ENCODE measurements at regions not wholly inside any gene's neighbourhood (a gene's known extent, or its start where the extent isn't known, plus 50 kb on each side); places are given as distances from the start of the nearest gene placed in this dataset.

DNA sequence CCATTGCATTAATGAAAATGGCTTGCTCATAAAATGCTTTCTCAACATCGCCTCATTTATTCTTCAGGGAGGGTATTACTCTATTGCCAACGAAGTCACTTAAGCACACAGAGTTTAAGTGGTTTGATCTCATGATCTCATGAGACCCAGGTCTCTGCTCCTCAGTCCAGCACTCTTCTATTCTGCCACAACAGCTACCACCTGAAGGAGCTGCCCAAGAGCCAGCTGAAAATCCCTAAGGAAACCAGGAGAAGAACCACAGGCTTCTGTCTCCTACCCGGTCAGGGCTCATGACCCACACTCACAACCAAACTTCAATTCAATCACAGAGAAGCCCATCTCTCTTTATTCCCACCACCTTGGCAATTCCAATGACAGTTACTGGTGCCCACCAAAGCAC is 85.5 kb upstream of the GPM6B start:
- H3K9me3 ChIP-seq (ENCODE audit: control insufficient read depth, insufficient read depth, low read length), result no peaks in the 10 kb centered on the region
- no peaks in the 10 kb centered on the region for H3K79me2 ChIP-seq (ENCODE audit: control insufficient read depth, low read length)
- TF ChIP-seq EZH2phosphoT487 (IDR thresholded peaks at IDR 0.05; ENCODE audit: borderline replicate concordance, low read length), result no peak
- TF ChIP-seq, protein P1, sequence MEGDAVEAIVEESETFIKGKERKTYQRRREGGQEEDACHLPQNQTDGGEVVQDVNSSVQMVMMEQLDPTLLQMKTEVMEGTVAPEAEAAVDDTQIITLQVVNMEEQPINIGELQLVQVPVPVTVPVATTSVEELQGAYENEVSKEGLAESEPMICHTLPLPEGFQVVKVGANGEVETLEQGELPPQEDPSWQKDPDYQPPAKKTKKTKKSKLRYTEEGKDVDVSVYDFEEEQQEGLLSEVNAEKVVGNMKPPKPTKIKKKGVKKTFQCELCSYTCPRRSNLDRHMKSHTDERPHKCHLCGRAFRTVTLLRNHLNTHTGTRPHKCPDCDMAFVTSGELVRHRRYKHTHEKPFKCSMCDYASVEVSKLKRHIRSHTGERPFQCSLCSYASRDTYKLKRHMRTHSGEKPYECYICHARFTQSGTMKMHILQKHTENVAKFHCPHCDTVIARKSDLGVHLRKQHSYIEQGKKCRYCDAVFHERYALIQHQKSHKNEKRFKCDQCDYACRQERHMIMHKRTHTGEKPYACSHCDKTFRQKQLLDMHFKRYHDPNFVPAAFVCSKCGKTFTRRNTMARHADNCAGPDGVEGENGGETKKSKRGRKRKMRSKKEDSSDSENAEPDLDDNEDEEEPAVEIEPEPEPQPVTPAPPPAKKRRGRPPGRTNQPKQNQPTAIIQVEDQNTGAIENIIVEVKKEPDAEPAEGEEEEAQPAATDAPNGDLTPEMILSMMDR (IDR thresholded peaks at IDR 0.05; ENCODE audit: low read depth, low read length, poor library complexity, severe bottlenecking), result no peak
- H3K36me3 ChIP-seq (ENCODE audit: control insufficient read depth, low read length), result no peaks in the 10 kb centered on the region
- no peaks in the 10 kb centered on the region for H3F3A ChIP-seq (ENCODE audit: control insufficient read depth, insufficient read depth)
- no peaks in the 10 kb centered on the region for H4K20me1 ChIP-seq (ENCODE audit: control insufficient read depth, insufficient read depth, low read depth, low read length)
- H3K4me2 ChIP-seq (ENCODE audit: low read length), result no peak overlapping the region
- H3K27me3 ChIP-seq (ENCODE audit: control insufficient read depth, low read length), result no peaks in the 10 kb centered on the region
- no peak overlapping the region for H3K27ac ChIP-seq (ENCODE audit: low read depth, low read length)
- no peak overlapping the region for H3K4me3 ChIP-seq (ENCODE audit: low read length)
- H3K9me2 ChIP-seq (replicated peaks; ENCODE audit: control insufficient read depth, low read length), result no peaks in the 10 kb centered on the region
- no peaks in the 10 kb centered on the region for H3K4me1 ChIP-seq (ENCODE audit: control insufficient read depth, low read length)

GRCh38 chrX:13901354-13901753 is 84.5 kb upstream of the GPM6B start:
- Histone ChIP-seq H4K20me1 (ENCODE audit: control insufficient read depth, insufficient read depth, low read depth, low read length) (no peaks in the 10 kb centered on the region), H3F3A (ENCODE audit: control insufficient read depth, insufficient read depth) (no peaks in the 10 kb centered on the region), H3K79me2 (ENCODE audit: control insufficient read depth, low read length) (no peaks in the 10 kb centered on the region), H3K4me3 (ENCODE audit: low read length) (no peak overlapping the region), H3K27me3 (ENCODE audit: control insufficient read depth, low read length) (no peaks in the 10 kb centered on the region), H3K36me3 (ENCODE audit: control insufficient read depth, low read length) (no peaks in the 10 kb centered on the region), H3K27ac (ENCODE audit: low read depth, low read length) (no peak overlapping the region), H3K9me2 (replicated peaks; ENCODE audit: control insufficient read depth, low read length) (no peaks in the 10 kb centered on the region), H3K9me3 (ENCODE audit: control insufficient read depth, insufficient read depth, low read length) (no peaks in the 10 kb centered on the region), H3K4me2 (ENCODE audit: low read length) (no peak overlapping the region), H3K4me1 (ENCODE audit: control insufficient read depth, low read length) (no peaks in the 10 kb centered on the region)
- no peak for TF ChIP-seq EZH2phosphoT487 (IDR thresholded peaks at IDR 0.05; ENCODE audit: borderline replicate concordance, low read length)
- TF ChIP-seq, protein P1 (IDR thresholded peaks at IDR 0.05; ENCODE audit: low read depth, low read length, poor library complexity, severe bottlenecking), result no peak

DNA sequence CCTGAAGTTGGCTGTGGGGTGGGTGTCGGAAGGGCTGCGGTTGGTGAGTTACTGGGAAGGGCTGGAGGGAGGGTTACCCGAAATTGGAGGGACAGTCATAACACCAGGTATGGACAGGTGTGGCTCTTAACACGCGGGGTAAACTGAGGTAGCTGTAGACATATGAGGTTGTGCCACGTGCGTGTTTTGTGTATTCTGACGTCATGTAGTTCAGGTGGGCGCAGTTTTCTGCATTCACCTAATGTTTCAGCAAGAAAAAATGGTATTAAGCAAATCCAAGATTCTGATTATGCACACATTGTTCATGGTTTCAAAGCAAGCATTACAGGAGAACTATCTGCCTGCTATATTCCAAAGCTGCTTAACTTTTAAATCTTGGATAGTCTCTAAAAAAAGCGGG is 83.5 kb upstream of the GPM6B start:
- H3K36me3 ChIP-seq (ENCODE audit: control insufficient read depth, low read length), result no peaks in the 10 kb centered on the region
- no peaks in the 10 kb centered on the region for H3K9me2 ChIP-seq (replicated peaks; ENCODE audit: control insufficient read depth, low read length)
- H3F3A ChIP-seq (ENCODE audit: control insufficient read depth, insufficient read depth), result no peaks in the 10 kb centered on the region
- TF ChIP-seq, protein P1 (IDR thresholded peaks at IDR 0.05; ENCODE audit: low read depth, low read length, poor library complexity, severe bottlenecking), result no peak
- no peak for TF ChIP-seq EZH2phosphoT487 (IDR thresholded peaks at IDR 0.05; ENCODE audit: borderline replicate concordance, low read length)
- no peaks in the 10 kb centered on the region for H3K79me2 ChIP-seq (ENCODE audit: control insufficient read depth, low read length)
- H3K4me2 ChIP-seq (ENCODE audit: low read length), result no peak overlapping the region
- no peaks in the 10 kb centered on the region for H3K27me3 ChIP-seq (ENCODE audit: control insufficient read depth, low read length)
- no peaks in the 10 kb centered on the region for H3K4me1 ChIP-seq (ENCODE audit: control insufficient read depth, low read length)
- no peaks in the 10 kb centered on the region for H4K20me1 ChIP-seq (ENCODE audit: control insufficient read depth, insufficient read depth, low read depth, low read length)
- H3K9me3 ChIP-seq (ENCODE audit: control insufficient read depth, insufficient read depth, low read length), result no peaks in the 10 kb centered on the region
- no peak overlapping the region for H3K4me3 ChIP-seq (ENCODE audit: low read length)
- no peak overlapping the region for H3K27ac ChIP-seq (ENCODE audit: low read depth, low read length)

- H3K4me1 ChIP-seq (ENCODE audit: control insufficient read depth, low read length), result no peaks in the 10 kb centered on the region
- no peak overlapping the region for H3K4me2 ChIP-seq (ENCODE audit: low read length)
- no peaks in the 10 kb centered on the region for H3K79me2 ChIP-seq (ENCODE audit: control insufficient read depth, low read length)
- no peaks in the 10 kb centered on the region for H3K9me3 ChIP-seq (ENCODE audit: control insufficient read depth, insufficient read depth, low read length)
- TF ChIP-seq, protein P1 (IDR thresholded peaks at IDR 0.05; ENCODE audit: low read depth, low read length, poor library complexity, severe bottlenecking), result no peak
- no peak for TF ChIP-seq EZH2phosphoT487 (IDR thresholded peaks at IDR 0.05; ENCODE audit: borderline replicate concordance, low read length)
- H3K27me3 ChIP-seq (ENCODE audit: control insufficient read depth, low read length), result no peaks in the 10 kb centered on the region
- no peak overlapping the region for H3K27ac ChIP-seq (ENCODE audit: low read depth, low read length)
- no peaks in the 10 kb centered on the region for H3K9me2 ChIP-seq (replicated peaks; ENCODE audit: control insufficient read depth, low read length)
- no peaks in the 10 kb centered on the region for H4K20me1 ChIP-seq (ENCODE audit: control insufficient read depth, insufficient read depth, low read depth, low read length)
- H3K36me3 ChIP-seq (ENCODE audit: control insufficient read depth, low read length), result no peaks in the 10 kb centered on the region
- H3K4me3 ChIP-seq (ENCODE audit: low read length), result no peak overlapping the region
- no peaks in the 10 kb centered on the region for H3F3A ChIP-seq (ENCODE audit: control insufficient read depth, insufficient read depth)
Observed at GRCh38 chrX:13899607-13900006, 82.7 kb upstream of the GPM6B start.
